SK-N-SH (cell line): ENCODE measurements at regions not wholly inside any gene's neighbourhood (a gene's known extent, or its start where the extent isn't known, plus 50 kb on each side); places are given as distances from the start of the nearest gene placed in this dataset.

ENCODE experiments used
- RAD21 ChIP-seq: IDR thresholded peaks from 2 replicates; pipeline ENCODE4 v1.6.1; 2012; ENCODE audit warnings: mild to moderate bottlenecking, low read length
- REST ChIP-seq: IDR thresholded peaks from 2 replicates; pipeline ENCODE4 v1.6.1; 2012; ENCODE audit warnings: mild to moderate bottlenecking, low read depth, low read length, moderate library complexity
- RXRA ChIP-seq: IDR thresholded peaks from 2 replicates; pipeline ENCODE4 v1.4.0; 2012; ENCODE audit warnings: low read depth, mild to moderate bottlenecking, borderline replicate concordance
- TF ChIP-seq, protein P1 (sequence below): fragments of 200-600 bp; sonication (generic); IDR thresholded peaks from 2 replicates; pipeline ENCODE4 v1.6.1; 2017; ENCODE audit warnings: antibody characterized with exemption, mild to moderate bottlenecking, moderate library complexity

DNA sequence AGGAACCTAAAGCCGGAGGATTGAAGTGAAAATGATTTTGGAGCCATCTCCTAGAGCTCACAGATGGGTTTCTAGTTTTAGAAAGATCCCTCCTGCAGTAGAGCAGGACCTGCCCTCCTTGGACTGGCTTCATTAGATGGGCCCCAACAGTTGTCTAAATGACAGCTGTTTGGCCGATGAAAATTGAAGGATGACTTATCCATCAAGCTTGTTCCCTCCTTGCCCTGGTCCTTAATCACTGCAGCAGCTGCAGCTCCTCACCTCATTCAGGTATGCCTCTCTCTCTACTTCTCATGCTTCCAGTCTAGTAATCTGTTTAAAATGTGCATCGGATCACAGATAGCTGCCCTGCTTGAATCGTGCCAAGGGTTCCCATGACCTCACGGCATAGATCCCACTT lies 677.6 kb downstream of the BCL11A start:
- no peak for TF ChIP-seq RXRA
- TF ChIP-seq, protein P1, sequence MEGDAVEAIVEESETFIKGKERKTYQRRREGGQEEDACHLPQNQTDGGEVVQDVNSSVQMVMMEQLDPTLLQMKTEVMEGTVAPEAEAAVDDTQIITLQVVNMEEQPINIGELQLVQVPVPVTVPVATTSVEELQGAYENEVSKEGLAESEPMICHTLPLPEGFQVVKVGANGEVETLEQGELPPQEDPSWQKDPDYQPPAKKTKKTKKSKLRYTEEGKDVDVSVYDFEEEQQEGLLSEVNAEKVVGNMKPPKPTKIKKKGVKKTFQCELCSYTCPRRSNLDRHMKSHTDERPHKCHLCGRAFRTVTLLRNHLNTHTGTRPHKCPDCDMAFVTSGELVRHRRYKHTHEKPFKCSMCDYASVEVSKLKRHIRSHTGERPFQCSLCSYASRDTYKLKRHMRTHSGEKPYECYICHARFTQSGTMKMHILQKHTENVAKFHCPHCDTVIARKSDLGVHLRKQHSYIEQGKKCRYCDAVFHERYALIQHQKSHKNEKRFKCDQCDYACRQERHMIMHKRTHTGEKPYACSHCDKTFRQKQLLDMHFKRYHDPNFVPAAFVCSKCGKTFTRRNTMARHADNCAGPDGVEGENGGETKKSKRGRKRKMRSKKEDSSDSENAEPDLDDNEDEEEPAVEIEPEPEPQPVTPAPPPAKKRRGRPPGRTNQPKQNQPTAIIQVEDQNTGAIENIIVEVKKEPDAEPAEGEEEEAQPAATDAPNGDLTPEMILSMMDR, result no peak
- TF ChIP-seq REST, result no peak
- no peak for TF ChIP-seq RAD21
